ENCODE measurements at regions not wholly inside any gene's neighbourhood (a gene's known extent, or its start where the extent isn't known, plus 50 kb on each side); places are given as distances from the start of the nearest gene placed in this dataset.

DNA sequence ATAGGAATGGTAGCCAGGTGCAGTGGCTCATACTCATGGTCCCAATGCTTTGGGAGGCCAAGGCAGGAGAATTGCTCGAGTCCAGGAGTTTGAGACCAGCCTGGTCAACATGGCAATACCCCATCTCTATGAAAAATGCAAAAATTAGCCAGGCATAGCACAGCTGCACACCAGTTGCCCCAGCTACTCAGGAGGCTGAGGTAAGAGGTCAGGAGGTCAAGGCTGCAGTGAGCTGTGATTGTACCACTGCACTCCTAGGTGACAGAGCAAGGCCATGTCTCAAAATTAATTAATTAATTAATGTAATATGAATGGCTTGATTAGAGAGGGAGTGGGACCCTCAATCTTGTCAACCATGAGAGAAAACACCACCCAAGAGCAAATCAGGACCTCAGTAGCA is 198.7 kb upstream of the DUSP10 start:
- Histone ChIP-seq H3K27me3 (replicated peaks; ENCODE audit: insufficient read depth) (no peaks in the 10 kb centered on the region), H3K4me1 (replicated peaks) (no peaks in the 10 kb centered on the region), H3K9me3 (no peaks in the 10 kb centered on the region), H3K36me3 (no peaks in the 10 kb centered on the region), H3K27ac (no peak overlapping the region), H3K4me3 (no peak overlapping the region)
- intact Hi-C loops (cut with DNase I): no loop called here
- no peak for DNase-seq (ENCODE audit: low spot score)
- WGBS: 85% methylated on average over 1 of the region's 1 CpG
- no peak for TF ChIP-seq POLR2AphosphoS5 (IDR thresholded peaks at IDR 0.05)
- TF ChIP-seq, protein P1, sequence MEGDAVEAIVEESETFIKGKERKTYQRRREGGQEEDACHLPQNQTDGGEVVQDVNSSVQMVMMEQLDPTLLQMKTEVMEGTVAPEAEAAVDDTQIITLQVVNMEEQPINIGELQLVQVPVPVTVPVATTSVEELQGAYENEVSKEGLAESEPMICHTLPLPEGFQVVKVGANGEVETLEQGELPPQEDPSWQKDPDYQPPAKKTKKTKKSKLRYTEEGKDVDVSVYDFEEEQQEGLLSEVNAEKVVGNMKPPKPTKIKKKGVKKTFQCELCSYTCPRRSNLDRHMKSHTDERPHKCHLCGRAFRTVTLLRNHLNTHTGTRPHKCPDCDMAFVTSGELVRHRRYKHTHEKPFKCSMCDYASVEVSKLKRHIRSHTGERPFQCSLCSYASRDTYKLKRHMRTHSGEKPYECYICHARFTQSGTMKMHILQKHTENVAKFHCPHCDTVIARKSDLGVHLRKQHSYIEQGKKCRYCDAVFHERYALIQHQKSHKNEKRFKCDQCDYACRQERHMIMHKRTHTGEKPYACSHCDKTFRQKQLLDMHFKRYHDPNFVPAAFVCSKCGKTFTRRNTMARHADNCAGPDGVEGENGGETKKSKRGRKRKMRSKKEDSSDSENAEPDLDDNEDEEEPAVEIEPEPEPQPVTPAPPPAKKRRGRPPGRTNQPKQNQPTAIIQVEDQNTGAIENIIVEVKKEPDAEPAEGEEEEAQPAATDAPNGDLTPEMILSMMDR (IDR thresholded peaks at IDR 0.05): no peak
- TF ChIP-seq POLR2A (IDR thresholded peaks at IDR 0.05): no peak

DNA sequence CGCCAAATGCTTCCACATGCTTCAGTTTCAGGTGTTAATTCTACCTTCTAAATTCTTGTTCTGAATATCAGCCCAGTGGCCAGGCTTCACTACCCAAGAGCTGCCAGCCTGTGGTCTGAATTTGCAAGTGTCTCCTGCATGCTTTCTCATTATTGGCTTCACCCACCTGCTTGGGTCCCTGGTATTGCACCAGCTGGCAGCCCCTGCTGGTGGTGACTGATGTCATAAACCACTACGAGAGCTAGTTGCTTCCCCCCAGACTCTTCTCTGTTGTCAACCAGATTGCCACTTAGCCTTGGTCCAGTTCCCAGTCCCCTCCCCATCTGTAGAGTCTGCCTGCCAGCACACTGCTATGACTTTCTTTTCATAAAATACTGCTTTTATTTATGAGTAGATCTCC is 197.7 kb upstream of the DUSP10 start:
- no peaks in the 10 kb centered on the region for H3K4me1 ChIP-seq (replicated peaks)
- no peaks in the 10 kb centered on the region for H3K36me3 ChIP-seq
- TF ChIP-seq POLR2AphosphoS5 (IDR thresholded peaks at IDR 0.05) (no peak), POLR2A (IDR thresholded peaks at IDR 0.05) (no peak)
- TF ChIP-seq, protein P1 (IDR thresholded peaks at IDR 0.05): no peak
- H3K27ac ChIP-seq: no peak overlapping the region
- WGBS: 54% methylated on average over 2 of the region's 2 CpGs
- intact Hi-C loops (cut with DNase I): no loop called here
- no peak overlapping the region for H3K4me3 ChIP-seq
- H3K9me3 ChIP-seq: no peaks in the 10 kb centered on the region
- DNase-seq (ENCODE audit: low spot score): no peak
- H3K27me3 ChIP-seq (replicated peaks; ENCODE audit: insufficient read depth): no peaks in the 10 kb centered on the region

DNA sequence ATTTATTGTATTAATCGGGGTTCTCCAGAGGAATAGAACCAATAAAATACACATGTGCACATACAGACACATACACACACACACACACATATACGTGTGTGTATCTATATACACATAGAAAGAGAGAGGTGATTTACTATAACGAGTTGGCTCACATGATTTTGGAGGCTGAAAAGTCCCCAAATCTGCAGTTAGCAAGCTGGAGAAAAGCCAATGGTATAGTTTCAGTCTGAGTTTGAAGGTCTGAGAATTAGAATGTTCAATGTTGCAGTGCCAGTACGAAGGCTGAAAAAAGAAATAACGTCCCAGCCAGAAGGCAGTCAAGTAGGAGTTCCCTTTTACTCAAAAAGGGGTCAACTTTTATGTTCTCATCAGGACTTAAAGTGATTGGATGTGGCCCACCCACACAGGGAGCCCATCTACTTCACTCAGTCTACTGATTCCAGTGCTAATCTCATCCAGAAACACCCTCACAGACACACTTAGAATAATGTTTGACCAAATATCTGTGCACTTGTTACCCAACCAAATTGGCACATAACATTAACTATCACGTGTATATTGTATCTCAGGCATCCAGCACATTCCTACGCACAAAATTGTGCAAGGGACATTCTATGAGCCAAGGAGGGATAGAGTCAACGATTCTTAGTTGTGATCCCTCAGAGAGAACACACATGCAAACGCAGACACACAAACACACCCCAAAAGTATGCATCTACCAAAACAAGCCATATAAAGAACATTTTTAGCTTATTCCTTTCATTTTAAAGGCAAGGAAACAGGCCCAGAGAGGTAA is 195.5 kb upstream of the DUSP10 start:
- Histone ChIP-seq H3K27me3 (replicated peaks; ENCODE audit: insufficient read depth) (no peaks in the 10 kb centered on the region), H3K4me1 (replicated peaks) (no peaks in the 10 kb centered on the region), H3K36me3 (no peaks in the 10 kb centered on the region), H3K27ac (no peak overlapping the region), H3K4me3 (no peak overlapping the region), H3K9me3 (no peaks in the 10 kb centered on the region)
- TF ChIP-seq POLR2A (IDR thresholded peaks at IDR 0.05) (no peak), POLR2AphosphoS5 (IDR thresholded peaks at IDR 0.05) (no peak)
- TF ChIP-seq, protein P1 (IDR thresholded peaks at IDR 0.05): no peak
- intact Hi-C loops (cut with DNase I): no loop called here
- WGBS: 85% methylated on average over 9 of the region's 9 CpGs
- no peak for DNase-seq (ENCODE audit: low spot score)

DNA sequence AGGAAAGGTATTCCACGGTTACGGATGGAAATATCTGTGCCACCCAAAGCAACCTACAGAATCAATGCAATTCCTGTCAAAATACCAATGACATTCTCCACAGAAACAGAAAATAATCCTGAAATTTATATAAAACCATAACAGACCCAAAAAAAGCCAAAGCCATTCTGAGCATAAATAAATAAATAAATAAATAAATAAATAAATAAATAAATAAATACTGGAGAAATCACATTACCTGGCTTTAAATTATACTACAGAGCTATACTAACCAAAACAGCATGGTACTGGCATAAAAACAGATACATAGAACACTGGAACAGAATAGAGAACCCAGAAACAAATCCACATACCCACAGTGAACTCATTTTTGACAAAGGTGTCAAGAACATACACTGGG is 191.9 kb upstream of the DUSP10 start:
- Histone ChIP-seq H3K27ac (no peak overlapping the region), H3K9me3 (no peaks in the 10 kb centered on the region), H3K4me3 (no peak overlapping the region), H3K36me3 (no peaks in the 10 kb centered on the region), H3K4me1 (replicated peaks) (no peaks in the 10 kb centered on the region), H3K27me3 (replicated peaks; ENCODE audit: insufficient read depth) (no peaks in the 10 kb centered on the region)
- TF ChIP-seq, protein P1 (IDR thresholded peaks at IDR 0.05): no peak
- TF ChIP-seq POLR2AphosphoS5 (IDR thresholded peaks at IDR 0.05) (no peak), POLR2A (IDR thresholded peaks at IDR 0.05) (no peak)
- no peak for DNase-seq (ENCODE audit: low spot score)
- 93% methylated on average over 2 of the region's 2 CpGs for WGBS
- intact Hi-C loops (cut with DNase I): no loop called here

DNA sequence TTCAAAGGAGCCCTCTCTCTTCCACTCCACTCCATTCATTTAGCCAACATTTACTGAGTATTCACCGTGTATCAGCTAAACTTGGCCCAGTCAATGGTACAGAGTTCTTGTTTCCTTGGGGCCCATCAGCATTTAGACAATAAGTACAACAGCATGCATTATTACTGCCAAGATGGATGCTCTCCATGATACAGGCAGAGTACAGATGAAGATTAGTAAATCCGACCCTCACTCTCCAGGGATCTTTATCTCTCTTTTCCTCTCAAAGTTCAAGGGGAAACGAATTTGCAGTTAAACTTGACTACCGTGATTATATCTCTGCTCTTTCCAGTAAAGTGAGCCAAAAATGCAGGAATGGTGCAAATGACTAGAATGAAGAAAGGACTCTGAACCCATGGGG is 184.6 kb upstream of the DUSP10 start:
- 26% methylated on average over 4 of the region's 4 CpGs for WGBS
- DNase-seq (ENCODE audit: low spot score): no peak
- no peaks in the 10 kb centered on the region for H3K27me3 ChIP-seq (replicated peaks; ENCODE audit: insufficient read depth)
- H3K36me3 ChIP-seq: no peaks in the 10 kb centered on the region
- H3K4me3 ChIP-seq: no peak overlapping the region
- H3K27ac ChIP-seq: no peak overlapping the region
- intact Hi-C loops (cut with DNase I): no loop called here
- no peaks in the 10 kb centered on the region for H3K4me1 ChIP-seq (replicated peaks)
- TF ChIP-seq, protein P1 (IDR thresholded peaks at IDR 0.05): no peak
- TF ChIP-seq POLR2AphosphoS5 (IDR thresholded peaks at IDR 0.05): no peak
- TF ChIP-seq POLR2A (IDR thresholded peaks at IDR 0.05): no peak
- H3K9me3 ChIP-seq: no peaks in the 10 kb centered on the region

Measured in prostate gland (tissue), 2 donors.